Stimulated activated naive B cell treated with anti-CD40 and anti-IgM and Interleukin-4, amounts not matched to agents 10 μg/mL and 1 μg/mL and 100 μg/mL, for 72 hours (primary cell): ENCODE measurements at regions not wholly inside any gene's neighbourhood (a gene's known extent, or its start where the extent isn't known, plus 50 kb on each side); places are given as distances from the start of the nearest gene placed in this dataset.
A peak's percentile ranks its signal among the peaks of the same experiment; 100 is the strongest.

Experiments
- ATAC-seq, 2 donors: fragments of 150-1000 bp; cut with Tn5 transposase; replicated peaks; 2 replicates each; pipeline ENCODE4 v1.10.0; 2021; ENCODE audit warnings: moderate library complexity in 1 of 2
- DNase-seq: peaks from one replicate; pipeline ENCODE4 v3.0.0; 2021
- H3K27ac Mint-ChIP-seq: one replicate; pipeline ENCODE4 v1.8.0; 2022; ENCODE audit warnings: mild to moderate bottlenecking, mixed read lengths
- H3K27me3 Mint-ChIP-seq, 2 donors: one replicate each; pipeline ENCODE4 v1.8.0; 2022; ENCODE audit warnings: mixed read lengths in 2 of 2
- H3K36me3 Mint-ChIP-seq, 2 donors: one replicate each; pipeline ENCODE4 v1.8.0; 2022; ENCODE audit warnings: mixed read lengths in 2 of 2, mild to moderate bottlenecking in 1 of 2
- H3K4me1 Mint-ChIP-seq, 2 donors: one replicate each; pipeline ENCODE4 v1.8.0; 2022; ENCODE audit warnings: mixed read lengths in 2 of 2, mild to moderate bottlenecking in 1 of 2
- H3K4me3 Mint-ChIP-seq, 2 donors: one replicate each; pipeline ENCODE4 v1.8.0; 2022; ENCODE audit warnings: mild to moderate bottlenecking in 2 of 2, mixed read lengths in 2 of 2, moderate library complexity in 1 of 2
- H3K9me3 Mint-ChIP-seq, 2 donors: one replicate each; pipeline ENCODE4 v1.8.0; 2022; ENCODE audit warnings: mixed read lengths in 2 of 2, mild to moderate bottlenecking in 1 of 2

GRCh38 chr9:129398961-129399633 lies 221.0 kb upstream of the IER5L start:
- Mint-ChIP-seq H3K4me1 (peaks cover 6% of the 10 kb centered on the region in 2 donors), H3K27me3 (peaks cover 8 to 21% of the 10 kb centered on the region in 2 donors), H3K27ac (no peak overlapping the region), H3K4me3 (no peak overlapping the region), H3K9me3 (no peaks in the 10 kb centered on the region), H3K36me3 (no peaks in the 10 kb centered on the region)
- DNase-seq (no peak), ATAC-seq (no peak)

GRCh38 chr9:129398101-129398960 lies 220.3 kb upstream of the IER5L start:
- no peak overlapping the region for H3K4me3 Mint-ChIP-seq
- no peaks in the 10 kb centered on the region for H3K9me3 Mint-ChIP-seq
- H3K27ac Mint-ChIP-seq, result no peak overlapping the region
- peaks cover 6% of the 10 kb centered on the region in 2 donors for H3K4me1 Mint-ChIP-seq
- DNase-seq, result no peak
- no peaks in the 10 kb centered on the region for H3K36me3 Mint-ChIP-seq
- ATAC-seq, result peak; percentile 20 to 33
- peaks cover 4 to 16% of the 10 kb centered on the region in 2 donors for H3K27me3 Mint-ChIP-seq

GRCh38 chr9:129397335-129397734 lies 219.3 kb upstream of the IER5L start:
- no peaks in the 10 kb centered on the region for H3K9me3 Mint-ChIP-seq
- H3K4me3 Mint-ChIP-seq, result no peak overlapping the region
- peaks cover 6% of the 10 kb centered on the region in 2 donors for H3K4me1 Mint-ChIP-seq
- H3K27ac Mint-ChIP-seq, result no peak overlapping the region
- ATAC-seq (no peak), DNase-seq (no peak)
- peaks cover 0 to 6% of the 10 kb centered on the region in 2 donors for H3K27me3 Mint-ChIP-seq
- no peaks in the 10 kb centered on the region for H3K36me3 Mint-ChIP-seq

- H3K9me3 Mint-ChIP-seq, result no peaks in the 10 kb centered on the region
- H3K27me3 Mint-ChIP-seq, result no peaks in the 10 kb centered on the region
- H3K27ac Mint-ChIP-seq, result no peak overlapping the region
- ATAC-seq (no peak), DNase-seq (no peak)
- peaks cover 6% of the 10 kb centered on the region in 2 donors for H3K4me1 Mint-ChIP-seq
- no peaks in the 10 kb centered on the region for H3K36me3 Mint-ChIP-seq
- no peak overlapping the region for H3K4me3 Mint-ChIP-seq
These were observed 218.3 kb upstream of the IER5L start for GRCh38 chr9:129396365-129396708.

- H3K9me3 Mint-ChIP-seq, result no peaks in the 10 kb centered on the region
These were observed 217.7 kb upstream of the IER5L start for GRCh38 chr9:129395633-129396364.

GRCh38 chr9:129394886-129395279 lies 216.8 kb upstream of the IER5L start:
- ATAC-seq, result no peak
- H3K27ac Mint-ChIP-seq, result no peak overlapping the region
- H3K4me1 Mint-ChIP-seq, result peaks cover 5 to 6% of the 10 kb centered on the region in 2 donors
- H3K27me3 Mint-ChIP-seq, result no peaks in the 10 kb centered on the region
- no peaks in the 10 kb centered on the region for H3K36me3 Mint-ChIP-seq
- H3K4me3 Mint-ChIP-seq, result no peak overlapping the region
- H3K9me3 Mint-ChIP-seq, result no peaks in the 10 kb centered on the region
- no peak for DNase-seq

More at GRCh38 chr9:129395633-129396364, 217.7 kb upstream of the IER5L start:
- H3K4me3 Mint-ChIP-seq, result no peak overlapping the region
- no peak overlapping the region for H3K27ac Mint-ChIP-seq
- DNase-seq (no peak), ATAC-seq (no peak)
- peaks cover 6% of the 10 kb centered on the region in 2 donors for H3K4me1 Mint-ChIP-seq
- H3K36me3 Mint-ChIP-seq, result no peaks in the 10 kb centered on the region
- no peaks in the 10 kb centered on the region for H3K27me3 Mint-ChIP-seq

- DNase-seq (no peak), ATAC-seq (no peak)
- Mint-ChIP-seq H3K4me1 (peaks cover 0 to under 1% of the 10 kb centered on the region in 2 donors), H3K36me3 (no peaks in the 10 kb centered on the region), H3K4me3 (no peak overlapping the region), H3K27ac (no peak overlapping the region), H3K9me3 (no peaks in the 10 kb centered on the region), H3K27me3 (no peaks in the 10 kb centered on the region)
These were observed 216.2 kb upstream of the IER5L start for GRCh38 chr9:129394061-129394885.

GRCh38 chr9:129393064-129393463 lies 215.0 kb upstream of the IER5L start:
- no peaks in the 10 kb centered on the region for H3K27me3 Mint-ChIP-seq
- DNase-seq, result no peak

GRCh38 chr9:129392093-129392541 lies 214.1 kb upstream of the IER5L start:
- Mint-ChIP-seq H3K36me3 (no peaks in the 10 kb centered on the region), H3K27ac (no peak overlapping the region), H3K4me1 (no peaks in the 10 kb centered on the region), H3K9me3 (no peaks in the 10 kb centered on the region), H3K4me3 (no peak overlapping the region), H3K27me3 (no peaks in the 10 kb centered on the region)
- no peak for ATAC-seq
- DNase-seq, result no peak

More at GRCh38 chr9:129393064-129393463, 215.0 kb upstream of the IER5L start:
- Mint-ChIP-seq H3K4me3 (no peak overlapping the region), H3K27ac (no peak overlapping the region), H3K9me3 (no peaks in the 10 kb centered on the region), H3K4me1 (no peaks in the 10 kb centered on the region), H3K36me3 (no peaks in the 10 kb centered on the region)
- ATAC-seq, result no peak

GRCh38 chr9:129391221-129391661 lies 213.2 kb upstream of the IER5L start:
- H3K4me1 Mint-ChIP-seq, result peaks cover 0 to 1% of the 10 kb centered on the region in 2 donors
- H3K4me3 Mint-ChIP-seq, result no peak overlapping the region
- H3K27me3 Mint-ChIP-seq, result no peaks in the 10 kb centered on the region
- H3K27ac Mint-ChIP-seq, result no peak overlapping the region
- ATAC-seq (no peak), DNase-seq (no peak)
- H3K36me3 Mint-ChIP-seq, result no peaks in the 10 kb centered on the region
- no peaks in the 10 kb centered on the region for H3K9me3 Mint-ChIP-seq

GRCh38 chr9:129390541-129390940 lies 212.5 kb upstream of the IER5L start:
- no peaks in the 10 kb centered on the region for H3K27me3 Mint-ChIP-seq
- H3K4me1 Mint-ChIP-seq, result peaks cover 0 to 1% of the 10 kb centered on the region in 2 donors
- no peak for ATAC-seq
- DNase-seq, result no peak
- H3K4me3 Mint-ChIP-seq, result no peak overlapping the region
- H3K36me3 Mint-ChIP-seq, result no peaks in the 10 kb centered on the region
- no peak overlapping the region for H3K27ac Mint-ChIP-seq
- H3K9me3 Mint-ChIP-seq, result no peaks in the 10 kb centered on the region

- no peaks in the 10 kb centered on the region for H3K27me3 Mint-ChIP-seq
- H3K4me1 Mint-ChIP-seq, result peaks cover 9 to 16% of the 10 kb centered on the region in 2 donors
- peak overlapping the region; percentile 60 for H3K27ac Mint-ChIP-seq
- no peaks in the 10 kb centered on the region for H3K36me3 Mint-ChIP-seq
- no peak overlapping the region for H3K4me3 Mint-ChIP-seq
- no peaks in the 10 kb centered on the region for H3K9me3 Mint-ChIP-seq
- ATAC-seq (no peak), DNase-seq (no peak)
These were observed 209.8 kb upstream of the IER5L start for GRCh38 chr9:129387822-129388221.

- Mint-ChIP-seq H3K9me3 (no peaks in the 10 kb centered on the region), H3K4me1 (peaks cover 9 to 22% of the 10 kb centered on the region in 2 donors), H3K27me3 (no peaks in the 10 kb centered on the region), H3K4me3 (no peak overlapping the region), H3K27ac (no peak overlapping the region), H3K36me3 (no peaks in the 10 kb centered on the region)
- ATAC-seq (no peak), DNase-seq (no peak)
These were observed 208.7 kb upstream of the IER5L start for GRCh38 chr9:129386812-129387177.
